Liver (tissue), 8 donors: ENCODE measurements at regions not wholly inside any gene's neighbourhood (a gene's known extent, or its start where the extent isn't known, plus 50 kb on each side); places are given as distances from the start of the nearest gene placed in this dataset.
A peak's percentile ranks its signal among the peaks of the same experiment; 100 is the strongest.

Source experiments
- DNase-seq: peaks from one replicate; pipeline ENCODE4 v3.0.0-alpha.2; 2017; ENCODE audit warnings: low spot score
- H3K27ac ChIP-seq, 2 donors: one replicate each; pipeline ENCODE4 v1.7.0; 2013; ENCODE audit warnings: inconsistent platforms in 2 of 2, low read length in 2 of 2, control low read depth in 1 of 2, low read depth in 1 of 2, mild to moderate bottlenecking in 1 of 2
- H3K27me3 ChIP-seq, 4 donors: one replicate each; pipeline versions ENCODE4 v1.6.1 to v1.7.0; 2013; ENCODE audit warnings: low read length in 3 of 4, inconsistent platforms in 1 of 4, mild to moderate bottlenecking in 1 of 4, moderate library complexity in 1 of 4; ENCODE audit not compliant: control insufficient read depth in 4 of 4, insufficient read depth in 4 of 4
- H3K36me3 ChIP-seq, 4 donors: one replicate each; pipeline versions ENCODE4 v1.6.1 to v1.7.0; 2013; ENCODE audit warnings: low read length in 3 of 4, mild to moderate bottlenecking in 3 of 4, low read depth in 1 of 4, moderate library complexity in 1 of 4; ENCODE audit not compliant: control insufficient read depth in 4 of 4, insufficient read depth in 3 of 4
- H3K4me1 ChIP-seq, 4 donors: one replicate each; pipeline versions ENCODE4 v1.6.1 to v1.7.0; 2013; ENCODE audit warnings: low read length in 3 of 4, mild to moderate bottlenecking in 3 of 4, moderate library complexity in 1 of 4; ENCODE audit not compliant: control insufficient read depth in 4 of 4, insufficient read depth in 4 of 4
- H3K4me3 ChIP-seq, 3 donors: one replicate each; pipeline versions ENCODE4 v1.6.1 to v1.7.0; 2013; ENCODE audit warnings: low read length in 3 of 3, control low read depth in 1 of 3, low read depth in 1 of 3, mild to moderate bottlenecking in 1 of 3
- H3K9ac ChIP-seq, 2 donors: one replicate each; pipeline ENCODE4 v1.7.0; 2013; ENCODE audit warnings: low read length in 2 of 2, mild to moderate bottlenecking in 2 of 2, moderate library complexity in 2 of 2, control low read depth in 1 of 2, low read depth in 1 of 2
- H3K9me3 ChIP-seq, 4 donors: one replicate each; pipeline versions ENCODE4 v1.6.1 to v1.7.0; 2013; ENCODE audit warnings: low read length in 3 of 4; ENCODE audit not compliant: control insufficient read depth in 4 of 4
- ATF3 ChIP-seq: IDR thresholded peaks from 2 replicates; pipeline ENCODE4 v1.6.1; 2016; ENCODE audit warnings: antibody characterized with exemption
- EGR1 ChIP-seq, 2 donors: IDR thresholded peaks; 2 replicates each; pipeline ENCODE4 v1.6.1; 2016 to 2018; ENCODE audit warnings: antibody characterized with exemption in 2 of 2, low read depth in 2 of 2
- FOXA2 ChIP-seq: IDR thresholded peaks from 2 replicates; pipeline ENCODE4 v1.6.1; 2016; ENCODE audit warnings: antibody characterized with exemption
- GABPA ChIP-seq, 2 donors: IDR thresholded peaks in 1 of 2; conservative IDR thresholded peaks in 1 of 2; 2 replicates each; pipeline ENCODE4 v1.6.1; 2016; ENCODE audit warnings: antibody characterized with exemption in 2 of 2, mild to moderate bottlenecking in 1 of 2, moderate library complexity in 1 of 2
- RAD21 ChIP-seq, 2 donors: IDR thresholded peaks; 2 replicates each; pipeline ENCODE4 v1.6.1; 2016; ENCODE audit warnings: antibody characterized with exemption in 2 of 2, mild to moderate bottlenecking in 2 of 2
- RXRA ChIP-seq, 2 donors: IDR thresholded peaks; 2 replicates each; pipeline ENCODE4 v1.6.1; 2017 to 2018; ENCODE audit warnings: antibody characterized with exemption in 2 of 2, mild to moderate bottlenecking in 1 of 2
- YY1 ChIP-seq: IDR thresholded peaks from 2 replicates; pipeline ENCODE4 v1.6.1; 2016; ENCODE audit warnings: antibody characterized with exemption, mild to moderate bottlenecking
- whole genome bisulfite sequencing: extraction: QIAGEN DNeasy Blood & Tissue Kit; methylation state at CpG from one replicate; pipeline ENCODE4 v1.1.7; 2013; 5-methylcytosine and 5-hydroxymethylcytosine counted together
- TF ChIP-seq, protein P1 (sequence below): IDR thresholded peaks from 2 replicates; pipeline ENCODE4 v1.6.1; 2016; ENCODE audit warnings: antibody characterized with exemption
- TF ChIP-seq, protein P2 (sequence below): fragments of 150-350 bp; IDR thresholded peaks from 2 replicates; pipeline ENCODE4 v1.5.1; 2017; ENCODE audit warnings: improper control_type of control experiment, low read depth, low read length; ENCODE audit not compliant: missing input control
- TF ChIP-seq, protein P3 (sequence below): IDR thresholded peaks from 2 replicates; pipeline ENCODE4 v1.6.1; 2016; ENCODE audit warnings: antibody characterized with exemption, mild to moderate bottlenecking
- donor health status: healthy.
- donor health status: healthy.
- donor health status: healthy.
- donor health status: healthy.
- donor health status: healthy.

- H3K9ac ChIP-seq: no peak overlapping the region
- TF ChIP-seq RXRA (IDR thresholded peaks at IDR 0.05): no peak
- H3K4me3 ChIP-seq: no peak overlapping the region
- no peaks in the 10 kb centered on the region for H3K36me3 ChIP-seq
- H3K9me3 ChIP-seq: no peaks in the 10 kb centered on the region
- H3K27ac ChIP-seq: no peak overlapping the region
- no peaks in the 10 kb centered on the region for H3K27me3 ChIP-seq
- no peaks in the 10 kb centered on the region for H3K4me1 ChIP-seq
- DNase-seq: no peak
Observed at GRCh38 chr12:18008642-18009041, 81.4 kb downstream of the RERGL start.

DNA sequence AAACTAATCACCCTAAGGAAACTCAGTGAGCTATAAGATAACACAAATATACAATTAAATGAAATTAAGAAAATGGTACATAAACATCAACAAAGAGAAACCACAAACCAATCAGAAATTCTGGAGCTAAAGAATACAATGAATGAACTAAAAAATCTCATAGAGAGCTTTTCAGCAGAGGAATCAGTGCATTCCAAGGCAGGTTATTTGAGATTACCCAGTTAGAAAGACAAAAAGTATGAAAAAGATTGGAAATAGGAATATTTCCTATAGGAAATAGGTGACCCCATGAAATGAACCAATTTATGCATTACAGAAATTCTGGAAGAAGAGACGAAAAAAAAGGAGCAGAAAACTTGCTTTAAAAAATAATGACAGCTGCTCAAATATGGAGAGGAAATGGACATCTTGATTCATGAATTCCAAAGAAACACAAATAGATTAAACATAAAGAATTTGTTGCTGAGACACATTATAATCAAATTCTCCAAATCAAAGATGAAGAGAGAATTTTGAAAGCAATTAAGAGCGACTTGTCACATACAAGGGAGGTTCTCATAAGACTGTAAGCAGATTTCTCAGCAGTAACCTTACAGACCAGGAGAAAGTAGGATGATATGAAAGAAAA, 90.7 kb downstream of the RERGL start:
- no peak for DNase-seq
- Histone ChIP-seq H3K36me3 (no peaks in the 10 kb centered on the region), H3K27ac (no peak overlapping the region), H3K9ac (no peak overlapping the region), H3K9me3 (peaks cover 0 to 20% (median 10%) of the 10 kb centered on the region in 4 donors), H3K4me1 (no peaks in the 10 kb centered on the region), H3K27me3 (no peaks in the 10 kb centered on the region), H3K4me3 (no peak overlapping the region)
- 59% methylated on average over 2 of the region's 2 CpGs for WGBS
- TF ChIP-seq, protein P1, sequence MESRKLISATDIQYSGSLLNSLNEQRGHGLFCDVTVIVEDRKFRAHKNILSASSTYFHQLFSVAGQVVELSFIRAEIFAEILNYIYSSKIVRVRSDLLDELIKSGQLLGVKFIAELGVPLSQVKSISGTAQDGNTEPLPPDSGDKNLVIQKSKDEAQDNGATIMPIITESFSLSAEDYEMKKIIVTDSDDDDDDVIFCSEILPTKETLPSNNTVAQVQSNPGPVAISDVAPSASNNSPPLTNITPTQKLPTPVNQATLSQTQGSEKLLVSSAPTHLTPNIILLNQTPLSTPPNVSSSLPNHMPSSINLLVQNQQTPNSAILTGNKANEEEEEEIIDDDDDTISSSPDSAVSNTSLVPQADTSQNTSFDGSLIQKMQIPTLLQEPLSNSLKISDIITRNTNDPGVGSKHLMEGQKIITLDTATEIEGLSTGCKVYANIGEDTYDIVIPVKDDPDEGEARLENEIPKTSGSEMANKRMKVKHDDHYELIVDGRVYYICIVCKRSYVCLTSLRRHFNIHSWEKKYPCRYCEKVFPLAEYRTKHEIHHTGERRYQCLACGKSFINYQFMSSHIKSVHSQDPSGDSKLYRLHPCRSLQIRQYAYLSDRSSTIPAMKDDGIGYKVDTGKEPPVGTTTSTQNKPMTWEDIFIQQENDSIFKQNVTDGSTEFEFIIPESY: no peak
- TF ChIP-seq YY1: no peak
- TF ChIP-seq, protein P2, sequence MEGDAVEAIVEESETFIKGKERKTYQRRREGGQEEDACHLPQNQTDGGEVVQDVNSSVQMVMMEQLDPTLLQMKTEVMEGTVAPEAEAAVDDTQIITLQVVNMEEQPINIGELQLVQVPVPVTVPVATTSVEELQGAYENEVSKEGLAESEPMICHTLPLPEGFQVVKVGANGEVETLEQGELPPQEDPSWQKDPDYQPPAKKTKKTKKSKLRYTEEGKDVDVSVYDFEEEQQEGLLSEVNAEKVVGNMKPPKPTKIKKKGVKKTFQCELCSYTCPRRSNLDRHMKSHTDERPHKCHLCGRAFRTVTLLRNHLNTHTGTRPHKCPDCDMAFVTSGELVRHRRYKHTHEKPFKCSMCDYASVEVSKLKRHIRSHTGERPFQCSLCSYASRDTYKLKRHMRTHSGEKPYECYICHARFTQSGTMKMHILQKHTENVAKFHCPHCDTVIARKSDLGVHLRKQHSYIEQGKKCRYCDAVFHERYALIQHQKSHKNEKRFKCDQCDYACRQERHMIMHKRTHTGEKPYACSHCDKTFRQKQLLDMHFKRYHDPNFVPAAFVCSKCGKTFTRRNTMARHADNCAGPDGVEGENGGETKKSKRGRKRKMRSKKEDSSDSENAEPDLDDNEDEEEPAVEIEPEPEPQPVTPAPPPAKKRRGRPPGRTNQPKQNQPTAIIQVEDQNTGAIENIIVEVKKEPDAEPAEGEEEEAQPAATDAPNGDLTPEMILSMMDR: no peak
- TF ChIP-seq GABPA (IDR thresholded peaks at IDR 0.05 in 1 of 2, conservative IDR thresholded peaks at IDR 0.05 in 1 of 2): no peak
- TF ChIP-seq RAD21 (IDR thresholded peaks at IDR 0.05): no peak
- no peak for TF ChIP-seq EGR1 (IDR thresholded peaks at IDR 0.05; ENCODE audit: low read depth in 2 of 2)
- TF ChIP-seq FOXA2: no peak

- H3K9ac ChIP-seq: no peak overlapping the region
- no peak overlapping the region for H3K4me3 ChIP-seq
- no peak for DNase-seq
- H3K36me3 ChIP-seq: no peaks in the 10 kb centered on the region
- H3K9me3 ChIP-seq: no peaks in the 10 kb centered on the region
- H3K27me3 ChIP-seq: no peaks in the 10 kb centered on the region
- H3K27ac ChIP-seq: no peak overlapping the region
- WGBS: 33% methylated on average over 6 of the region's 6 CpGs
- no peak for TF ChIP-seq ATF3
- TF ChIP-seq FOXA2: no peak
- TF ChIP-seq EGR1 (IDR thresholded peaks at IDR 0.05; ENCODE audit: low read depth in 2 of 2): no peak
- peak; percentile 56 to 66 for TF ChIP-seq RAD21 (IDR thresholded peaks at IDR 0.05)
- TF ChIP-seq, protein P2: peak; percentile 59
- TF ChIP-seq, protein P3, sequence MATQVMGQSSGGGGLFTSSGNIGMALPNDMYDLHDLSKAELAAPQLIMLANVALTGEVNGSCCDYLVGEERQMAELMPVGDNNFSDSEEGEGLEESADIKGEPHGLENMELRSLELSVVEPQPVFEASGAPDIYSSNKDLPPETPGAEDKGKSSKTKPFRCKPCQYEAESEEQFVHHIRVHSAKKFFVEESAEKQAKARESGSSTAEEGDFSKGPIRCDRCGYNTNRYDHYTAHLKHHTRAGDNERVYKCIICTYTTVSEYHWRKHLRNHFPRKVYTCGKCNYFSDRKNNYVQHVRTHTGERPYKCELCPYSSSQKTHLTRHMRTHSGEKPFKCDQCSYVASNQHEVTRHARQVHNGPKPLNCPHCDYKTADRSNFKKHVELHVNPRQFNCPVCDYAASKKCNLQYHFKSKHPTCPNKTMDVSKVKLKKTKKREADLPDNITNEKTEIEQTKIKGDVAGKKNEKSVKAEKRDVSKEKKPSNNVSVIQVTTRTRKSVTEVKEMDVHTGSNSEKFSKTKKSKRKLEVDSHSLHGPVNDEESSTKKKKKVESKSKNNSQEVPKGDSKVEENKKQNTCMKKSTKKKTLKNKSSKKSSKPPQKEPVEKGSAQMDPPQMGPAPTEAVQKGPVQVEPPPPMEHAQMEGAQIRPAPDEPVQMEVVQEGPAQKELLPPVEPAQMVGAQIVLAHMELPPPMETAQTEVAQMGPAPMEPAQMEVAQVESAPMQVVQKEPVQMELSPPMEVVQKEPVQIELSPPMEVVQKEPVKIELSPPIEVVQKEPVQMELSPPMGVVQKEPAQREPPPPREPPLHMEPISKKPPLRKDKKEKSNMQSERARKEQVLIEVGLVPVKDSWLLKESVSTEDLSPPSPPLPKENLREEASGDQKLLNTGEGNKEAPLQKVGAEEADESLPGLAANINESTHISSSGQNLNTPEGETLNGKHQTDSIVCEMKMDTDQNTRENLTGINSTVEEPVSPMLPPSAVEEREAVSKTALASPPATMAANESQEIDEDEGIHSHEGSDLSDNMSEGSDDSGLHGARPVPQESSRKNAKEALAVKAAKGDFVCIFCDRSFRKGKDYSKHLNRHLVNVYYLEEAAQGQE: no peak
- TF ChIP-seq GABPA (IDR thresholded peaks at IDR 0.05 in 1 of 2, conservative IDR thresholded peaks at IDR 0.05 in 1 of 2): no peak
- H3K4me1 ChIP-seq: no peaks in the 10 kb centered on the region
Observed at GRCh38 chr12:17992002-17992656, 97.9 kb downstream of the RERGL start.
